Thyroid gland (tissue), 4 donors: ENCODE measurements at regions not wholly inside any gene's neighbourhood (a gene's known extent, or its start where the extent isn't known, plus 50 kb on each side); places are given as distances from the start of the nearest gene placed in this dataset.

Source experiments
- DNase-seq, 2 donors: peaks; one replicate each; pipeline ENCODE4 v3.0.0-alpha.2; 2019
- H3K27ac ChIP-seq, 3 donors: fragments of 200-600 bp; sonication (generic); 1 replicate in 2 of 3; 2 replicates in 1 of 3; pipeline ENCODE4 v1.5.1; 2016 to 2019; ENCODE audit warnings: mild to moderate bottlenecking in 1 of 3, moderate library complexity in 1 of 3
- H3K27me3 ChIP-seq: fragments of 200-600 bp; sonication (generic); one replicate; pipeline ENCODE4 v1.5.1; 2019
- H3K36me3 ChIP-seq, 2 donors: fragments of 200-600 bp; sonication (generic); one replicate each; pipeline ENCODE4 v1.5.1; 2016 to 2019
- H3K4me1 ChIP-seq, 2 donors: fragments of 200-600 bp; sonication (generic); one replicate each; pipeline ENCODE4 v1.5.1; 2017 to 2019
- H3K4me3 ChIP-seq, 3 donors: fragments of 200-600 bp; sonication (generic); replicated peaks in 1 of 3; 1 replicate in 2 of 3; 2 replicates in 1 of 3; pipeline ENCODE4 v1.5.1; 2016; ENCODE audit warnings: mild to moderate bottlenecking in 1 of 3
- H3K9me3 ChIP-seq: fragments of 200-600 bp; sonication (generic); one replicate; pipeline ENCODE4 v1.5.1; 2017
- POLR2A ChIP-seq, 2 donors: fragments of 450-650 bp; IDR thresholded peaks; one replicate each; pipeline ENCODE4 v1.6.1; 2017; ENCODE audit warnings: antibody characterized with exemption in 2 of 2, mild to moderate bottlenecking in 2 of 2, moderate library complexity in 1 of 2
- WGBS, 2 donors: methylation state at CpG; one replicate each; pipeline ENCODE4 v1.1.5; 2017; 5-methylcytosine and 5-hydroxymethylcytosine counted together
- intact Hi-C: fragments of 100-400 bp; cut with DNase I; formaldehyde crosslinking; loops from one replicate; pipeline ENCODE4 v1.15.1; 2023
- TF ChIP-seq, protein P1 (sequence below), 6 experiments: fragments of 200-600 bp in 3 of 6; fragments of 450-650 bp in 3 of 6; sonication (generic) in 3 of 6; IDR thresholded peaks; one replicate each; pipeline ENCODE4 v1.5.1; 2016 to 2019; ENCODE audit warnings: antibody characterized with exemption in 6 of 6, mild to moderate bottlenecking in 2 of 6, inconsistent platforms in 1 of 6, moderate library complexity in 1 of 6

- Histone ChIP-seq H3K4me3 (no peak overlapping the region), H3K4me1 (no peaks in the 10 kb centered on the region), H3K36me3 (no peaks in the 10 kb centered on the region), H3K9me3 (no peaks in the 10 kb centered on the region), H3K27me3 (no peaks in the 10 kb centered on the region), H3K27ac (no peak overlapping the region)
- intact Hi-C loops: no loop called here
- no peak for TF ChIP-seq POLR2A (IDR thresholded peaks at IDR 0.05)
- TF ChIP-seq, protein P1, sequence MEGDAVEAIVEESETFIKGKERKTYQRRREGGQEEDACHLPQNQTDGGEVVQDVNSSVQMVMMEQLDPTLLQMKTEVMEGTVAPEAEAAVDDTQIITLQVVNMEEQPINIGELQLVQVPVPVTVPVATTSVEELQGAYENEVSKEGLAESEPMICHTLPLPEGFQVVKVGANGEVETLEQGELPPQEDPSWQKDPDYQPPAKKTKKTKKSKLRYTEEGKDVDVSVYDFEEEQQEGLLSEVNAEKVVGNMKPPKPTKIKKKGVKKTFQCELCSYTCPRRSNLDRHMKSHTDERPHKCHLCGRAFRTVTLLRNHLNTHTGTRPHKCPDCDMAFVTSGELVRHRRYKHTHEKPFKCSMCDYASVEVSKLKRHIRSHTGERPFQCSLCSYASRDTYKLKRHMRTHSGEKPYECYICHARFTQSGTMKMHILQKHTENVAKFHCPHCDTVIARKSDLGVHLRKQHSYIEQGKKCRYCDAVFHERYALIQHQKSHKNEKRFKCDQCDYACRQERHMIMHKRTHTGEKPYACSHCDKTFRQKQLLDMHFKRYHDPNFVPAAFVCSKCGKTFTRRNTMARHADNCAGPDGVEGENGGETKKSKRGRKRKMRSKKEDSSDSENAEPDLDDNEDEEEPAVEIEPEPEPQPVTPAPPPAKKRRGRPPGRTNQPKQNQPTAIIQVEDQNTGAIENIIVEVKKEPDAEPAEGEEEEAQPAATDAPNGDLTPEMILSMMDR (IDR thresholded peaks at IDR 0.05): no peak
- DNase-seq: no peak
Observed at GRCh38 chr4:23730998-23731397, 158.8 kb downstream of the PPARGC1A start.

- TF ChIP-seq POLR2A (IDR thresholded peaks at IDR 0.05): no peak
- TF ChIP-seq, protein P1 (IDR thresholded peaks at IDR 0.05): no peak
- H3K27ac ChIP-seq: no peak overlapping the region
- no peaks in the 10 kb centered on the region for H3K27me3 ChIP-seq
- H3K4me3 ChIP-seq: no peak overlapping the region
- no peaks in the 10 kb centered on the region for H3K4me1 ChIP-seq
- H3K9me3 ChIP-seq: no peaks in the 10 kb centered on the region
- intact Hi-C loops: no loop called here
- no peak for DNase-seq
- no peaks in the 10 kb centered on the region for H3K36me3 ChIP-seq
Observed at GRCh38 chr4:23728971-23729370, 160.9 kb downstream of the PPARGC1A start.

GRCh38 chr4:23728393-23728792 is 161.5 kb downstream of the PPARGC1A start:
- no peaks in the 10 kb centered on the region for H3K4me1 ChIP-seq
- H3K36me3 ChIP-seq: no peaks in the 10 kb centered on the region
- no peaks in the 10 kb centered on the region for H3K27me3 ChIP-seq
- no peak overlapping the region for H3K4me3 ChIP-seq
- DNase-seq: no peak
- no peaks in the 10 kb centered on the region for H3K9me3 ChIP-seq
- H3K27ac ChIP-seq: no peak overlapping the region
- intact Hi-C loops: no loop called here
- TF ChIP-seq, protein P1 (IDR thresholded peaks at IDR 0.05): no peak
- TF ChIP-seq POLR2A (IDR thresholded peaks at IDR 0.05): no peak

GRCh38 chr4:23720556-23720955 is 169.3 kb downstream of the PPARGC1A start:
- Histone ChIP-seq H3K36me3 (no peaks in the 10 kb centered on the region), H3K4me1 (no peaks in the 10 kb centered on the region), H3K27ac (no peak overlapping the region), H3K9me3 (no peaks in the 10 kb centered on the region), H3K27me3 (no peaks in the 10 kb centered on the region), H3K4me3 (no peak overlapping the region)
- intact Hi-C loops: no loop called here
- TF ChIP-seq, protein P1 (IDR thresholded peaks at IDR 0.05): no peak
- TF ChIP-seq POLR2A (IDR thresholded peaks at IDR 0.05): no peak
- WGBS, 2 donors: 84 to 89% methylated on average over 2 of the region's 2 CpGs
- no peak for DNase-seq

GRCh38 chr4:23718435-23718834 is 171.4 kb downstream of the PPARGC1A start:
- intact Hi-C loops: no loop called here
- Histone ChIP-seq H3K9me3 (no peaks in the 10 kb centered on the region), H3K4me3 (no peak overlapping the region), H3K27me3 (no peaks in the 10 kb centered on the region), H3K27ac (no peak overlapping the region), H3K4me1 (no peaks in the 10 kb centered on the region), H3K36me3 (no peaks in the 10 kb centered on the region)
- TF ChIP-seq, protein P1 (IDR thresholded peaks at IDR 0.05): no peak
- TF ChIP-seq POLR2A (IDR thresholded peaks at IDR 0.05): no peak
- DNase-seq: no peak
- WGBS, 2 donors: 86 to 96% methylated on average over 2 of the region's 2 CpGs
